Astrocyte (in vitro differentiated cells and primary cell): ENCODE measurements at regions not wholly inside any gene's neighbourhood (a gene's known extent, or its start where the extent isn't known, plus 50 kb on each side); places are given as distances from the start of the nearest gene placed in this dataset.

Experiments
- DNase-seq: peaks from one replicate; pipeline ENCODE4 v3.0.0-alpha.2; 2010; ENCODE audit warnings: low read depth
- FAIRE-seq: peaks from 2 replicates; lab custom pipeline; 2011; peaks lifted over from hg19 to GRCh38; lab: Jason Lieb, UNC
- H2AFZ ChIP-seq: 2 replicates; pipeline ENCODE4 v1.6.0; 2012; ENCODE audit warnings: low read depth, low read length, inconsistent platforms
- H3K27ac ChIP-seq: 2 replicates; pipeline ENCODE4 v1.5.1; 2011; ENCODE audit warnings: low read depth, low read length, inconsistent platforms
- H3K27me3 ChIP-seq: 2 replicates; pipeline ENCODE4 v1.6.0; 2011; ENCODE audit warnings: low read length, inconsistent platforms; ENCODE audit not compliant: insufficient read depth
- H3K36me3 ChIP-seq: 2 replicates; pipeline ENCODE4 v1.5.1; 2011; ENCODE audit warnings: low read length, inconsistent platforms; ENCODE audit not compliant: insufficient read depth
- H3K4me1 ChIP-seq: 2 replicates; pipeline ENCODE4 v1.5.1; 2011; ENCODE audit warnings: low read length, inconsistent platforms; ENCODE audit not compliant: insufficient read depth
- H3K4me2 ChIP-seq: 2 replicates; pipeline ENCODE4 v1.6.0; 2012; ENCODE audit warnings: low read length, inconsistent platforms
- H3K4me3 ChIP-seq: 2 replicates; pipeline ENCODE4 v1.5.1; 2011; ENCODE audit warnings: low read depth, mild to moderate bottlenecking, low read length, inconsistent platforms; ENCODE audit not compliant: insufficient read depth
- H3K79me2 ChIP-seq: 2 replicates; pipeline ENCODE4 v1.6.0; 2012; ENCODE audit warnings: mild to moderate bottlenecking, low read length, inconsistent platforms; ENCODE audit not compliant: insufficient read depth
- H3K9ac ChIP-seq: 2 replicates; pipeline ENCODE4 v1.6.0; 2012; ENCODE audit warnings: mild to moderate bottlenecking, low read length, inconsistent platforms
- H3K9me3 ChIP-seq: 2 replicates; pipeline ENCODE4 v1.5.1; 2012; ENCODE audit warnings: low read depth, mild to moderate bottlenecking, low read length, inconsistent platforms; ENCODE audit not compliant: insufficient read depth
- H4K20me1 ChIP-seq: 2 replicates; pipeline ENCODE4 v1.6.0; 2012; ENCODE audit warnings: low read length, inconsistent platforms; ENCODE audit not compliant: insufficient read depth
- H3K27ac Mint-ChIP-seq: one replicate; pipeline ENCODE4 v1.8.0; 2021; ENCODE audit warnings: mild to moderate bottlenecking, mixed read lengths; ENCODE audit not compliant: unreplicated experiment
- H3K27me3 Mint-ChIP-seq: one replicate; pipeline ENCODE4 v1.8.0; 2021; ENCODE audit warnings: low read depth, mixed read lengths; ENCODE audit not compliant: unreplicated experiment
- H3K36me3 Mint-ChIP-seq: one replicate; pipeline ENCODE4 v1.8.0; 2021; ENCODE audit warnings: low read depth, mixed read lengths; ENCODE audit not compliant: unreplicated experiment
- H3K4me1 Mint-ChIP-seq: one replicate; pipeline ENCODE4 v1.8.0; 2021; ENCODE audit warnings: low read depth, mixed read lengths; ENCODE audit not compliant: unreplicated experiment
- H3K4me3 Mint-ChIP-seq: one replicate; pipeline ENCODE4 v1.8.0; 2021; ENCODE audit warnings: mild to moderate bottlenecking, moderate library complexity, mixed read lengths; ENCODE audit not compliant: unreplicated experiment
- H3K9me3 Mint-ChIP-seq: one replicate; pipeline ENCODE4 v1.8.0; 2021; ENCODE audit warnings: mild to moderate bottlenecking, mixed read lengths; ENCODE audit not compliant: unreplicated experiment
- CTCF ChIP-seq: IDR thresholded peaks from 2 replicates; pipeline ENCODE4 v1.5.1; 2011; ENCODE audit warnings: low read depth, mild to moderate bottlenecking, inconsistent platforms, low read length, moderate library complexity; ENCODE audit not compliant: insufficient read depth
- EZH2 ChIP-seq: IDR thresholded peaks from 2 replicates; pipeline ENCODE4 v1.6.1; 2012; ENCODE audit warnings: mild to moderate bottlenecking, low read length, inconsistent platforms; ENCODE audit not compliant: insufficient read depth

DNA sequence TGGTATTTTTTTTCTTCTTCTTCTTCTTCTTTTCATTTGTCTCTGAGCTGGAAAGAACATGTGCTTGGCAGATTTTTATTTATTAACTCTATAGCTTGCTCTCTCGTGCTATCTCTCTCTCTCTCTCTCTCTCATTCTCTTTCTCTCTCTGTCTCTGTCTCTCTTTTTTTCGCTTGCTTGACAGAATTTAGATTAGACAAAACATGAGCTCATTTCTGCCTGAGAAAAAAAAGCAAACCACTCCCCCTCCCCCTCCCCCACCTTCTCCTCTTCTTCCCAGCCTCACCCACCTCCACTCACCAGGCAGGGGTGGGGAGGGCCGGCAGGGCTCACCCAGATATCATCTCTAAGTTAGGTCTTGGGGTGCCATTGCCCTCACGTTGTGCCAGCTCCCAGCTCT lies 81.5 kb downstream of the PJA1 start:
- Histone ChIP-seq H3K27me3 (no peaks in the 10 kb centered on the region), H3K4me1 (no peaks in the 10 kb centered on the region), H3K9ac (no peak overlapping the region), H3K79me2 (no peaks in the 10 kb centered on the region), H3K27ac (no peak overlapping the region), H3K4me3 (no peak overlapping the region), H2AFZ (no peak overlapping the region), H4K20me1 (no peaks in the 10 kb centered on the region), H3K9me3 (no peaks in the 10 kb centered on the region), H3K4me2 (no peak overlapping the region), H3K36me3 (no peaks in the 10 kb centered on the region)
- Mint-ChIP-seq H3K27ac (peak overlapping the region; percentile 75), H3K9me3 (no peaks in the 10 kb centered on the region), H3K27me3 (peaks cover 8% of the 10 kb centered on the region), H3K36me3 (no peaks in the 10 kb centered on the region), H3K4me1 (peaks cover 5% of the 10 kb centered on the region), H3K4me3 (no peak overlapping the region)
- peak; percentile 49 for FAIRE-seq
- TF ChIP-seq EZH2 (no peak), CTCF (no peak)
- no peak for DNase-seq

DNA sequence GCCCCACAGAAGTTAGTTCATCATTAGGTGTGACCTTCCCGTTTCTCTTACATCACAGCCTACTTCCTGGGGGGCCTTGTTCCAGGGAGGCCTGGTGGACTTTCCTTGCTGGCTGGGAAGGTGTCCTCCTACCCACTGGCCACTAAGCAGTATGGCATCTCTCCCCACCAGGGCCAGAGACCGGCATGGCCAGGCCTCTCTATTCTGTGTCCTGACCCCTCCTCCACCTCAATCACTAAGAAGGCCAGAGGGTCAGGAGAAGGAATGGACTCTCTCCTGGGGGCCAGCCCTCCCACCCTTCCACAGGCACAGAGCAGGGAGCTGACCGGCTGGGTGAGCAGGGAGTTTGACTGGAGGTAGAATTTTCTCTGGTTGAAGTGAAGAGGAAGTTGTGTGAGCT lies 81.9 kb downstream of the PJA1 start:
- Mint-ChIP-seq H3K9me3 (no peaks in the 10 kb centered on the region), H3K4me1 (peaks cover 5% of the 10 kb centered on the region), H3K27ac (peak overlapping the region; percentile 75), H3K27me3 (peaks cover 8% of the 10 kb centered on the region), H3K4me3 (no peak overlapping the region), H3K36me3 (no peaks in the 10 kb centered on the region)
- H3K9me3 ChIP-seq: no peaks in the 10 kb centered on the region
- H3K9ac ChIP-seq: no peak overlapping the region
- H4K20me1 ChIP-seq: no peaks in the 10 kb centered on the region
- no peak overlapping the region for H2AFZ ChIP-seq
- H3K79me2 ChIP-seq: no peaks in the 10 kb centered on the region
- DNase-seq: no peak
- no peak overlapping the region for H3K27ac ChIP-seq
- H3K4me3 ChIP-seq: no peak overlapping the region
- FAIRE-seq: no peak
- H3K4me1 ChIP-seq: no peaks in the 10 kb centered on the region
- TF ChIP-seq CTCF (no peak), EZH2 (no peak)
- no peak overlapping the region for H3K4me2 ChIP-seq
- no peaks in the 10 kb centered on the region for H3K36me3 ChIP-seq
- no peaks in the 10 kb centered on the region for H3K27me3 ChIP-seq

DNA sequence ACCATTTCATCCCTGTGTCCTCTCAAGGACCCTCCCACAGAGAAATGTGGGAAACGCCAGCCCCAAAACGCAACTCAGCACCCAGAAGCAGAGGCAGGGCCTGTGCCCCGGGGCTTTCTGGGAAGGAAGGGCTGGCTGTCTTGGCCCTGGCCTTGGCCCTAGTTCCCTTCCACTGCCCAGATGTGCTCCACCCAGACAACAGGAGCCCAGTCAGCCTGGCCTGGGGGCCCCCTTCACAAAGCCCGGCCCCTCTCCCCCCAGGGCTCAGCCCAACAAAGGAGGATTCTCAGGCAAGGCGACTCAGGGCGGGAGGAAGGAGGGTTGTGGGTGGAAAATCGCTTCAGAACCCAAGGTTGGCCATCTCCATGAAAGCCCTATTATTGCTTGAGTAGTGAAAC lies 82.5 kb downstream of the PJA1 start:
- Histone ChIP-seq H3K4me2 (no peak overlapping the region), H3K79me2 (no peaks in the 10 kb centered on the region), H3K4me1 (no peaks in the 10 kb centered on the region), H3K9me3 (no peaks in the 10 kb centered on the region), H4K20me1 (no peaks in the 10 kb centered on the region), H3K4me3 (no peak overlapping the region), H3K27ac (no peak overlapping the region), H3K9ac (no peak overlapping the region), H2AFZ (no peak overlapping the region), H3K36me3 (no peaks in the 10 kb centered on the region), H3K27me3 (no peaks in the 10 kb centered on the region)
- FAIRE-seq (no peak), DNase-seq (no peak)
- Mint-ChIP-seq H3K4me1 (peaks cover 5% of the 10 kb centered on the region), H3K4me3 (no peak overlapping the region), H3K36me3 (no peaks in the 10 kb centered on the region), H3K27ac (no peak overlapping the region), H3K9me3 (no peaks in the 10 kb centered on the region), H3K27me3 (peaks cover 8% of the 10 kb centered on the region)
- no peak for TF ChIP-seq EZH2
- TF ChIP-seq CTCF: no peak
